ENCODE measurements at regions not wholly inside any gene's neighbourhood (a gene's known extent, or its start where the extent isn't known, plus 50 kb on each side); places are given as distances from the start of the nearest gene placed in this dataset.
A peak's percentile ranks its signal among the peaks of the same experiment; 100 is the strongest.

DNA sequence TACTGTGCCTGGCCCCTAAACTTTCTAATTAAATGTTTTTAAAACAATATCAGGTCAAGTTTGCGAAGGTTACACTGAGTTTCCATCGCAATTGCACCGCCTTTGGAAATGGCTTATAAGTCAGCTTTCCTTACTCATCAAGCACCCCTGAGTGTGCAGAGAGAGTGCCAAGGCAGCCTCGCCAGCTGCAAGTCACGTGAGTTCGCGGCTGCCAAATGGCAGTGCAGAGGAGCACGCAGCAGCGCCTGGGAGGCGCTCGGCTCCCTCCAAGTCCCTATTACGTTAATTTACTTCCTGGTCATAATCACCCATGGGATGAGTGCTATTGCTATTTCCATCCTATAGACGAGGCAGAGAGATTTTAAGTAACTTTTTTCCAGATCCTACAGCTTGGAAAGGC is 319.6 kb downstream of the TEX29 start:
- no peak for DNase-seq (ENCODE audit: low spot score)

DNA sequence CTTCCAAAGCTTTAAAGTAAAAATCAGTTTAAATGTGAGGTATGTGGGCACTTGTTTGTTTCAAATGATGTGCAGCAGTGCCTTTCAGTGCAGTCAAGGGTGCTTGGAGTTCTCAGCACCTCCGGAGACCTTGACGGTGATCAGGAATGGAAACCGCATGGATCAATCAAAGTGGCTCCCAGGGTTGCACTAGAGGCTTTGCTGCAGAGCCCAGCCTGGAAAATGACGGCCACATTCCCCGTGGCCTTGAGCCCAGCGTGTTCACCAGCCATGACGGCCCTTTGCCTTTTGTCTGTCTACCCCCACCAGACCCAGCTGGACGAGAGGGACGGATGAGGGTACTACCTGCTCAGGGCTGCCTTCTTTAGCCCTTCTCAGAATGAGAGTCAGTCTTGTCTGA is 320.0 kb downstream of the TEX29 start:
- DNase-seq (ENCODE audit: low spot score): no peak

DNA sequence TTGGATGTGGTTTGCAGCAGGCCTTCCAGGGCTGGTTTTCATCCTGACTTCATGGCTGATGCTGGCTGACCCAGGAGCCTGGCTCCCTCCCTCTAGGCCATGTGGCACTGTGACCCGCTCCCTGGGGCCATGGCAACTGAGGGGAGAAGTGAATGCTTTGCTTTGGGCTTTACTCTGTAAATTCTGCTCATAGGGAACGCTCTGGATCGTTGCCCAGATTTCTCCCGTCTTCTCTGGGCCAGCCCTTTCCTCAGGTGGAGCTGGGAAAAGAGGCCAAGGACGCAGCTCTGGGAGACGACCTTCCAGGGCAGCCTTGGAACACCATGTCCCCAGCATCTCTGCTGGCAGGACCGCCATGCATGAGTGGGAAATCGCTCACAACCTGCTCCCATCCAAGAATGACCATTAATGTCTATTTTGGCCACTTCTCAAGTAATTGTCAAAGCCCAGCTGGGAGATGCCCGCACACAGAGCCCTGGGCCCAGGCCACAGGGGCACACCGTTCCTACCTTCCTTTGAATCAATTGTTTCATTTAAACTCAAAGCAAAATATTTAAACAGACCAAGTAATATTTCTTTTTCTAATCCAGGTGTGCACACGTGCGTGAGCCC is 321.8 kb downstream of the TEX29 start:
- DNase-seq (ENCODE audit: low spot score): no peak

DNA sequence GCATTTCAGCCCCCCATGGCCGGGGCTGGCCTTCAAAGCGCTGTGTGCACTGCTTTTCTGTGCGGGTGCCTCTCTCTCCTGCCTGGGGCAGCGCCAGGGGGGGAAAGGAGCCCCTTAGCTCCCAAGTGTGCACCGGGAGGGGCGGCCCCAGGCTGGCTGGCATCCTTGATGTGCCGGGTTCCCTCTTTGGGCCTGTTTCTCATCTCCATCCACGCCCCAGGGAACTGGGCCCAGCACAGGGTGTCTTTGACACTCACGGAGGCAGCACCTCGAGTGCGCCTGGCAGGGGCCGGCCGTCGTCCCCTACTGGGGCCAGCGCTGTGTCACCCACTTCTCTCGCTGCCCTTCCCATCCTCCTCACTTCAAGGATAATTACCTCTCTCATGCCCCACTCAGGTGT is 324.3 kb downstream of the TEX29 start:
- no peak for DNase-seq (ENCODE audit: low spot score)

DNA sequence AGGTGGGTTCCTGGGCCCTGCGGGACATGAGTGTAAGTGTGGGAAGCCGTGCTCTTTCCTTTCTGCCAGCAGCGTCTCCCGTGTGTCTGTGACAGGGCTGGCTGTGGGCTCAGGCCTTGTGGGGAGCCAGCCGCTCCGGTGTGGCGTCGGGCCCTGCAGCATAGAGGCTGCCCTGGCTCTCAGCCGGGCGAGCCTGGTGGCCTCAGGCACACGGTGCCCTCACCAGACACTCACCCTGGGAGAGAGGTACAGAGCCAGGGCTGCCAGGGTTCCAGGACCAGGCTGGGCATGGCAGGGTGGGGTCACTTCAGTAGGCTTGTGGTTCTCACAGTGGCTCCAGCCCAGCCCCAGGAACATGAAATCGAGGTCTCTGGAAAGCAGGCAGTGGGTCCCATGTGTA is 324.8 kb downstream of the TEX29 start:
- no peak for DNase-seq (ENCODE audit: low spot score)

DNA sequence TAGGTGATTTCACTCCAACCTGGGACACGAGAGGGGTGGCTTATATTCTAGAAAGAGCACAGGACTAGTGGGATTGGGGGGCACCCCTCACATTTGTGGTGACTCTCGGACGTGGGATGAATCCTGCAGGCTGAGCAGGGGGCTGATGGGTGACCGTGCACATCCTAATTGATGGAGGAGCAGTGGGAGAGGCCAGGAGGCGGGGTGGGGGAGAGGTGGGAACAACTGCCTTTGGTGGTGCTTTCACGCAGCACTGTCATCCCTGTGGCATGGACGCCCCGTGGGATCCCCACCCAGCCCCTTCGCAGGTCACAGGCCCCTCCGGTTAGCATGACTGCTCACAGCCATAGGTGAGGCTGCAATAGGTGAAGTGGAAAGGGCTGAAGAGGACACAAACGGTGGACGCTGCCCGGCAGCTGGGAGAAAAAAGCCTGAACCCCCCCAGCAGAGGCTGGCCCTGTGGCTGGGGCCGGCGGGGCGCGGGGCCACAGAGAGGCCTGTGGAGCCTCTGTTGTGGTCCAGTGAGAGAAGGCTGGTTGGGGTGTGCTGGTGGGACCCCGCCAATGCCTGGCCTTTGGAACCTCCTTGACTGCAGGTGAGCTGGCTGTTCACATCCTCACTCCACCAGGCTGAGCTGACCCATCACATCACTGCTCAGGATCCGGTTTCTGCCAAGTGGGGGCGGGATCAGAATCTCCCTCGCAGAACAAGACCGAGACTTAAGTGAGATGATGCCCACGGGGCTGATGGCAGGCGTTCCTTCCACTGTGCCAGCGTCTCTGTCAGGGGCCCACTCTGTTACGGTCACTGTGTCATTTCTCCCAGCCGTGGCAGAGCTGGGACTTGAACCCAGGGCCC is 325.4 kb downstream of the TEX29 start:
- DNase-seq (ENCODE audit: low spot score): no peak

DNA sequence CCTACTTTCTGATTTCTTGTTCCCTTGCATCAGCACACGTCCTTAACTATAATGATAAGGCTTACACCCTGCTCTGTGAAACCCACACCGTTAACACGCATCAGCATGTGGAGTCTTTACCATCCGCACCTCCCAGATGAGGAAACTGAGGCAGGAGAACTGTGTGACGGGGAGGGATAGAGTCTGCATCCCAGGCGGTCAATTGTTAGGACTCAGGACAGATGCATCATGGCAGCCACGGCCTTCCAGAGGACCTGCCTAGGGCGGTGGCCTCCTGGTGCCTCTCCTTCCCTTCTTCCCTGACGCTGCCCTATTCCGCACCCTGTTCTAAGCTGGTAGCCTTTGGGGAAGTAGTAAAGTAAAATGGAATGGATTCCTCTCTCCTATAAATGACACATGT is 326.0 kb downstream of the TEX29 start:
- no peak for DNase-seq (ENCODE audit: low spot score)

DNA sequence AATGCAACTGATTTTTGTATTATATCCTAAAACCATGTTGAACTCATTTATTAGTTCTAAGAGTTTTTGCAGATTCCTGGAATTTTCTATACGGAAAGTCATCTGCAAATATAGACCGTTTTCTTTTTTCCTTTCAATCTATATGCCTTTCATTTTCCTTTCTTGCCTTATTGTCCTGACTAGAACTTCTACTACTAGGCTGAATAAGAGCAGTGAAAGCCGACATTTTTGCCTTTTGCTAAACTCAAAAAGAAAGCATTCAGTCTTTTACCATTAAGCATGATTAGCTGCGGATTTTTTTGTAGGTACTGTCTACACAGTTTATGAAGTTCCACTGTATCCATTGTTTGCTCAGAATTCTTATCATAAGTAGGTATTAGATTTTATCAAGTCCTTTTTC is 328.4 kb downstream of the TEX29 start:
- DNase-seq (ENCODE audit: low spot score): no peak

DNA sequence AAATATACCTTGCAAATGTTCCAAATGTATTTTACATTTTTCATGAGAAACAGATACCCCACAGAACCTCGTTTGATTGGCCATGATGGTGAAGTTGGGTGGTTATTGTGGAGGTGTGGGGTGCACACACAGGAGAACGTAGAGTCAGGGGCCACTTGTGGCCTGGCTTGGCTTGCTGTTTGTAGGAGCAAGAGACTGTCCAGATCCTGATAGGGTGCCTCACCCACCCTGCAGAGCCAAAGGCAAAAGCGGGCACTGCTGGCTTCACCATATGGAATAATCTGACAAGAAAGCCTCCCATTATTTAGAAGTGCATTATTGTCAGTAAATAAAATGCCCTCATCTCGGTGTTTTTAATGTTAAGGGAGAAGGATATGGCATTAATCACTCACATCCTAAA is 330.2 kb downstream of the TEX29 start:
- DNase-seq (ENCODE audit: low spot score): peak; percentile 8

DNA sequence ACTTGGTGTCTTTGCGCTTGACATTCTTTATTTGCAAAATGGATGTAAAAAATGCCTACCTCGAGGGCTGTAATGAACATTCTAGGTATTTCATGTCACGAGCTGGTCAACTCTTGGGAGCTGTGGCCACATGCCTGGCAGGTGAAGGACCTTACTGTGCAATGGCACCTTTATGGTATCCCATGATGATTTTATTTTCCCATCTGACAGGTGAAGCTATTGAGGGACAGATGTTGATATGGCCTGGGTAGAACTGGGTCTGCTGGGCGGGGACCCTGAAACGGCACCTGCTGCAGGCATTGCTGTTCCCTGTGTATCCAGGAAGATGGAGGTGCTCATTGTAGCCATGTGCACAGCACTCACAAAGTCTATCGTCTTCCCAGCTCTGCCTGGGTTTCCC is 332.2 kb downstream of the TEX29 start:
- no peak for DNase-seq (ENCODE audit: low spot score)

DNA sequence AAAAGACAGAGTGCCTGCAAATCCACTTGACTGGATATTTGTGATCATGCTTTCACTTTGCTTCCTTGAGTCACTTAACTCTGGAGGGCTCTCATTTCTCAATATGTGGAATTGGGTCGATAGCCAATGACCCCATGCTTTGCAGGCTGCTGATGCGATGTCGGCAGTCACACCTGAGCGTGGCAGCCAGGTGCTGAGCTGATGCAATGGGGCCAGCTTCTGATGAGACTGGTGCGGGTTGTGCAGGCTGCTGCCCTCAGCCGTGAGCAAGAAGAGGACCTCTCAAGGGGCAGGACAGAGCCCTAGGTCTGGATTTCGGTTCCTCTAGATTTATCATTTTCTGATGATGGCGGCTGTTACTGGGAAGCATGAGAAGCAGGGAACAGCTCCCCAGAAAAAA is 334.1 kb downstream of the TEX29 start:
- DNase-seq (ENCODE audit: low spot score): no peak

DNA sequence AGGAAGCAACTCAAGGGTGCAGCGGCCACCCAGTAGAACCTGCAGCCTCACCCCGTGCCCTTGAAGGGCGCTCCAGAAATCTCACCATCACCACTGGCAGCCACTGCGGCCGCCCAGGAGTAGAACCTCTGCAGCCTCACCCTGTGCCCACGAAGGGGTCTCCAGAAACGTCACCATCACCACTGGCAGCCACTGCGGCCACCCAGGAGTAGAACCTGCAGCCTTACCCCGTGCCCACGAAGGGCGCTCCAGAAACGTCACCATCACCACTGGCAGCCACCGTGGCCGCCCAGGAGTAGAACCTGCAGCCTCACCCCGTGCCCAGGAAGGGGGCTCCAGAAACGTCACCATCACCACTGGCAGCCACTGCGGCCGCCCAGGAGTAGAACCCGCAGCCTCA is 336.0 kb downstream of the TEX29 start:
- DNase-seq (ENCODE audit: low spot score): peak; percentile 6

DNA sequence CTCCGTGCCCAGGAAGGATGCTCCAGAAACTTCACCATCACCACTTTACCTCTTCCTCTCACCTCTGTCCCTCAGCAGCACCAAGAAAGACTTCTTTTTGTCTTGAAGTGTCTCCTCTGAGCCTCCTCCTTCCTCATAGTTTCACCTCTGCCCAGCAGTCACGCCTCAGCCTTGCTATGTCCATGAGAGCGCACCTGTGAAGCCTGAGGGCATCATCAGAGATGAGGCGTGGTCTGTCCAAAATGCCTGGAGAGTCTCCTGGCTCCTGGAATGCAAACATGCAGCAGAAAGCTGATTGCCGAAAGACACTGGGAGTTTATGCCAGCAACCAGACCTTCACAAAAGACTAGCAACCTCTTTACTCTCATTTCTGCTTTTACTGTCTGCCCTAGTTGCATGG is 336.6 kb downstream of the TEX29 start:
- DNase-seq (ENCODE audit: low spot score): peak; percentile 24

DNA sequence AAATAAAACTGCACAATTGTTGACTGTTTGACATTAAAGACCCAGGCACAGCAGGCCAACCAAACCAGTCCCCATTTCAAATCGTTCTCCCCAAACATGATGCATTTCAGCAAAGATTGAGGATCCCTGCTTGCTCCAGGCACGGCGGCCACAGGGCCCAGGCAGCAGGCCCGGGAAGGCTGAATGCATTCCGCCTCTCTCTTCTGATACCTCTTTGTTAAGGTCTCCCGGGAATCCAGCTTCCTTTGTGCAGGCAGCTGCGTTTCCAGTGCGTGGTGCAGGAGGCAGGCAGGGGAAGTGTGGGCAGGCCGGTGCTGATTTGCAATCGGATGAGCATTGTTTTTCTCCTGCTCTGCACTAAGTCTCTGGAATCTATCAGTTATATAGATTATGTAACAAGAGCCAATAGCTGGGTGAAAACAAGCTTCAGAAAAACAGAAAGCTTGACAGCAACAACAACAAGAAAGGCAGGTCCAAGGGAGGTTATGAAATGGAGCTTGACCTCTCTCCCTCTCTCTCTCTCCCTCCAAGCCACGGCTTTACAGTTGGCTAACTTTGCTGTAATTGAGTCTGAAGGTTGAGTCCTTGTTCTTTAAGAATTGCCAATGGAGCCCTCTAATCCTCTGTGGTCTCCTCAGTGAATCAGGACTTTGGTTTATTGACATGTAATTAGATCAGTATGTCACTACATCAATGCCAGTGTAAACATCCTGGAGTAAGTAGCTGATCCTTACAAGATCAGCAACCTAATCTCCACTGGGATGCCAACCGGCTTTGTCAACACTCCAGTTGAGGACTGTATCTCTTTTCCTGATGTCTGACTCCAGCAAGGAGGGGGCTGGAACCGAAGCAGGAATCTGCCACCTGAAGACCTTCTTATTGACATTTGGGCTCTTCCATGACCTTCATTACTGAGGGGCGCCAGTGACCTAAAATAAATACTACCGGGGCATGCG is 338.0 kb downstream of the TEX29 start:
- DNase-seq (ENCODE audit: low spot score): peak; percentile 29

DNA sequence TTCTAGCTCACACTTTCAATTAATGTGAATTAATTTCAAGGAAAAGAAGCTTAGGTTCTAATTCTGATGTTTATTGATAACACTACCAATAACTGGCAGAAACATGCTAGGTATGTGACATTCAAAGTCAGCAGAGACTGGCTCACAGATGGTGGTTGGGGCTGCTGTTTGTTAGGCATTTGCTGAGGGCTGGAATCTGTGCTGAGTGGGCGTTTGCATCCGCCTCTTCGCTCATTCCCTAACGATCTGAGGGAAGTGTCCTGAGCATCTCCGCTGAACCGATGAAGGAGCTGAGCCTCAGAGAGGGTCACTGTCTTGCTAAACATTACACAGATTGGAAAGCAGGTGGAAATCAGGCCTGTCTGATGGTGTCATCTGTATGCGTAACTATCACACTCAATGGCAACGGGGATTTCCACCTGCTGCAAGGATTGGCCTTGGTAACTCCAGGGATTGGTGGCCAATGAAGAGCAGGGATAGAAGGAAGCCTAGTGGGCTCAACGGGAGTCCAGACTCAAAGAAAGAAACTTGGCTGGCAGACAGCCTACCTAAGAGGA is 338.9 kb downstream of the TEX29 start:
- peak; percentile 35 for DNase-seq (ENCODE audit: low spot score)

DNA sequence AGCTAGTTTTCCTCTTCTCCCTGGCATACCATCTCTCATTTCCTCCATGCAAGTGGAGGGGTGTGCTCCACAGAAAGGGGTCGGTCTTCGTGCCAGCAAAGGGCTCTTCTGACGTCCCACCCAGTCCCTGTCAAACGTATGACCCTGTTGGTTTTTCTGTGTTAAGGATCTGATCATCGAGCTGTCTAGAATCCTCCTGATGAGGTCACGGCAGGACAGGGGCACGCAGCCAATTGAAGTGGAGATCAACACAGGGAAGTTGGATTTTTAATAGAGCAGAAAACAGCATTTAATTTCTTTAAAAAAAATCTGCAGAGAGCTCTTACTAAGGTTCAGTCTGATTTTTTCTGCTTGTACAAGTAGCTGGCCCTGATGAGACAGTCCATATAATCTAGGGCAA is 339.4 kb downstream of the TEX29 start:
- no peak for DNase-seq (ENCODE audit: low spot score)

DNA sequence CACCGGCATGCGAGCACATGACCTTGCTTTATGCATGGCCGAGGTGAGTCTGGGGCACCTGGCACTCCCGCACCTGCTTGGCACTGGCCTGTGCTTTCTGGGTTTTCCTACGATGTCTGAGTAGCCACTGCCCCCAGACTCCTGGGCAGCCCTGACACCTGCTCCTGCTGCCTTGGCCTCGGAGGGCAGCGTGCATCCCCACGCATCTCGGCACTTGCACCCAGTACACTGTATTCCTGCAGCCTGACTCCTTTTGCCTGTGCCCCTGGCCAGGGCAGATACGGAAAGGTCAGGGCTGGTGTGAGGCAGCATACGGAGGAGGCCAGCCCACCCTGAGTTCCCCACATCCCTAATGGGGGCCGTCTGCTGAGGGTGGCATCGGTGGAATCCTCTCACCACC is 340.6 kb downstream of the TEX29 start:
- peak; percentile 31 for DNase-seq (ENCODE audit: low spot score)

DNA sequence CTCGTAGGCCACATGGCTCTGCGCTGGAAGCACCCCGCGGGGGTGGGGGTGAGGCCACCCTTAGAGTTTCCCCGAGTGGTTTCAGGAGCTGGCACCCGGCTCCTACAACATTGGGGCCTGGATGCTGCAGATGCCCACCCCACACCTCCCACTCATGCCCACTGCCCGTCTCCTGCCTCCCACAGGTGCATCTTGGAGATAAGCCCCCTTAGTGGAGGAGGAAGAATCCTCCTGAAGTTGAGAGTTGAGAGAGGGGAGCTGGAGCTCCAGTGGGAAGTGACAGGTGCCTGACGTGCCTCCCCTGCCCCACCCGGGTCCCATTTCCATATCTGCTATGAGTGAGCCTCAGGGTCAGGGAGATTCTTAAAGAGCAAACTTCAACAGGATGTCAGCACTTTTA is 341.3 kb downstream of the TEX29 start:
- peak; percentile 19 for DNase-seq (ENCODE audit: low spot score)

DNA sequence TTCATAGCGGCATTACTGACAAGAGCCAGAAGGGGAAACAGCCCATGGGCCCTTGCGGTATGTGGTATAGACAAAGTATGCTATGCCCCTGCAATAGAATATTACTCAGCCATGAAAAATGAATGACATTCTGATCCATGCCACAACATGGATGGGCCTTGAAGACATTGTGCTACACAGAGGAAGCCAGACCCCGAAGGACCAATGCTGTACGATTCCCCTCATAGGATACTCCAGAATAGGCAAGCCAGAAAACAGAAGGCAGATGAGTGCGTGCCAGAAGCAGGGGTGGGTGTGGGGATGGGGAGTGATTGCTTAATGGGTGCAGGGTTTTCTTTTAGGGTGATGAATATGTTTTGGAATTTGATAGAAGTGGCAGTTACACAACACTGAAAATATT is 342.0 kb downstream of the TEX29 start:
- DNase-seq (ENCODE audit: low spot score): peak; percentile 39

DNA sequence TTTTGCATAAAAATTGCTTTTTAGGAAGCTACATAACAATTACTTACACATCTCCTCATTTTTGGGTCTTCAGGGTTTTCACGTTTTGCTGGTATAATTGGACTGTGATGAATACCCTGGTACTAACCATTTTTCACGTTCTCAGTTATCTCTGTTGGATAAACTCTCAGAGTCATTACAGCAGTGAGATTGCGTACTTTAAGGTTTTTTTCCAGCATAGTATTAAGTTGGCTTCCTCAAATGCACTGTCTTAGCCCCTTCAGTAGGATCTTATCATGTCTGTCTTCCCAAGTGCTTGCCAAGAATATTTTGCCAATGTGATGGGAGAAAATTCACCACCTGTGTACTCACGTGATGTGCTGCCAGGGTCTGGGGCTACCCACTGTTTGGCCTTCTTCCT is 342.5 kb downstream of the TEX29 start:
- DNase-seq (ENCODE audit: low spot score): no peak

DNA sequence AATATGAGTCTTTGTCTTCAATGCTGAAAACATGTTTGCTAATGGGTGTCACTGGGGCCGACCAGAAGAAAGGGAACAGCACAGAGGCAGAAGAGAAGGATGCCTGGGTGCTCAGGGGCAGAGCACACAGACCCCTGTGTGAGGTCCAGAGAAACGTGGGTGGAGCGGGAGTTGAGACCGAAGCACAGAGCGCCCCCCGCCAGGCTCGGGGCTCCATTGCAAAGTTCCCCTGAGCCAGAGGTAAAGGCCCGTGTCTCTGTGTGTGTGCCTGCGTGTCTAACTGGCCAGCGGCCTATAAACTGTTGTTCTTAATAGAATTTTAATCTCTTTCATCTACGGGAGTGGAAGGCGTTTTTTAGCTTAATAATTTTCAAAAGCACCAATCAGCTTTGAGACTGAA is 343.1 kb downstream of the TEX29 start:
- peak; percentile 13 for DNase-seq (ENCODE audit: low spot score)

DNA sequence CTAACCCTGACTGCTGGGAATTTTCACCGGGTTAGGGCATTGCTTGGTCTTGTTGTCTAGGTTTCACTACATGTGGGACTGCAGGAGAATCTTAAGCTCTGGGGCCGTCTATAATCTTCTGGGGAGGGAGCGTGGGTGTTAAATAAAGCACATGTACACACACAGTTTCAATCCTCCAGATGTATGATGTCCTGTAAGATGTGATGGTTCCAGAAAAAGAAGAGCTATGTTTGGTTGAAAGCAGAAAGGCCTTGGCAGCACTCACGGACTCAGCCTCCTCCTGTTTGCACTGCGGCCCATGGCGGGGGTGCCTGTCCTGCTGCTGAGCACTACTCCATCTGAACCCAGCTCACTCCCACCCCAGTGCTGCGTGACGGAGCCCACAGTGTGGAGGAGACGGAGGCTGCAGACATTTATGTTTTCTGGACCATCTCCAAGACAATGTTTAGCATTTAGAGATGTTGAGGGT is 343.5 kb downstream of the TEX29 start:
- DNase-seq (ENCODE audit: low spot score): peak; percentile 37

Measured in ureter (tissue), 1 donor.